IMR-90 (cell line): ENCODE measurements at regions not wholly inside any gene's neighbourhood (a gene's known extent, or its start where the extent isn't known, plus 50 kb on each side); places are given as distances from the start of the nearest gene placed in this dataset.

Source experiments
- ATAC-seq: fragments of 200-7000 bp; cut with Tn5 transposase; 2 replicates; pipeline ENCODE4 v1.9.1; 2020; ENCODE audit warnings: low read depth, mild to moderate bottlenecking, moderate library complexity
- BruUV-seq: library from RNA; stranded (reverse); fragments of 400-500 nt; replicated peaks from 2 replicates; lab custom pipeline; 2021; lab: Mats Ljungman, UMichigan
- CTCF ChIA-PET: fragments of 300-600 bp; formaldehyde crosslinking; extraction: SDS; loops from one replicate; lab custom pipeline; 2021; ENCODE audit warnings: antibody characterized with exemption; lab: Yijun Ruan, JAX
- POLR2A ChIA-PET: fragments of 300-600 bp; sonication (Branson Sonifier 250); formaldehyde crosslinking; loops from one replicate; lab custom pipeline; 2022; ENCODE audit warnings: antibody characterized with exemption; ENCODE audit not compliant: unreplicated experiment; lab: Charles Lee
- DNase-seq: peaks from one replicate; pipeline ENCODE4 v3.0.0; 2013
- H2AFZ ChIP-seq: replicated peaks from 2 replicates; pipeline ENCODE3; 2013; ENCODE audit warnings: low read length, mild to moderate bottlenecking; ENCODE audit not compliant: poor library complexity
- H2AK5ac ChIP-seq: 2 replicates; pipeline ENCODE4 v1.6.1; 2013; ENCODE audit warnings: low read depth, low read length, inconsistent platforms
- H2AK9ac ChIP-seq: replicated peaks from 2 replicates; pipeline ENCODE3; 2013; ENCODE audit warnings: mild to moderate bottlenecking, low read depth, low read length, moderate library complexity; ENCODE audit not compliant: poor library complexity
- H2BK120ac ChIP-seq: 2 replicates; pipeline ENCODE4 v1.6.1; 2013; ENCODE audit warnings: low read depth, low read length, inconsistent platforms
- H2BK15ac ChIP-seq: 3 replicates; pipeline ENCODE4 v1.6.1; 2013; ENCODE audit warnings: low read depth, low read length, inconsistent platforms
- H2BK20ac ChIP-seq: 2 replicates; pipeline ENCODE4 v1.6.1; 2013; ENCODE audit warnings: low read depth, mild to moderate bottlenecking, inconsistent platforms, low read length, moderate library complexity
- H2BK5ac ChIP-seq: 2 replicates; pipeline ENCODE4 v1.6.1; 2013; ENCODE audit warnings: mild to moderate bottlenecking, low read depth, low read length, inconsistent platforms; ENCODE audit not compliant: poor library complexity, severe bottlenecking
- H3K14ac ChIP-seq: replicated peaks from 2 replicates; pipeline ENCODE4 v1.6.1; 2013; ENCODE audit warnings: low read depth, low read length, inconsistent platforms
- H3K18ac ChIP-seq: 2 replicates; pipeline ENCODE4 v1.6.1; 2013; ENCODE audit warnings: low read depth, low read length, control low read depth
- H3K23ac ChIP-seq: 2 replicates; pipeline ENCODE4 v1.6.1; 2013; ENCODE audit warnings: low read depth, low read length, inconsistent platforms
- H3K27ac ChIP-seq: 2 replicates; pipeline ENCODE4 v1.5.1; 2013; ENCODE audit warnings: mild to moderate bottlenecking, control low read depth, low read length; ENCODE audit not compliant: insufficient read depth
- H3K27me3 ChIP-seq: 2 replicates; pipeline ENCODE4 v1.6.1; 2013; ENCODE audit warnings: low read length; ENCODE audit not compliant: control insufficient read depth, insufficient read depth
- H3K36me3 ChIP-seq: 2 replicates; pipeline ENCODE4 v1.6.1; 2013; ENCODE audit warnings: low read length, mixed read lengths; ENCODE audit not compliant: control insufficient read depth, insufficient read depth
- H3K4ac ChIP-seq: 2 replicates; pipeline ENCODE4 v1.6.1; 2013; ENCODE audit warnings: low read depth, low read length, inconsistent platforms
- H3K4me1 ChIP-seq: 2 replicates; pipeline ENCODE4 v1.6.1; 2013; ENCODE audit warnings: low read length, mixed read lengths; ENCODE audit not compliant: control insufficient read depth, insufficient read depth
- H3K4me2 ChIP-seq: 2 replicates; pipeline ENCODE4 v1.6.1; 2013; ENCODE audit warnings: low read depth, mild to moderate bottlenecking, control low read depth, low read length, moderate library complexity
- H3K4me3 ChIP-seq: 2 replicates; pipeline ENCODE4 v1.5.1; 2013; ENCODE audit warnings: low read depth, mild to moderate bottlenecking, control low read depth, low read length, moderate library complexity; ENCODE audit not compliant: insufficient read depth
- H3K56ac ChIP-seq: 2 replicates; pipeline ENCODE4 v1.6.1; 2013; ENCODE audit warnings: low read length, inconsistent platforms; ENCODE audit not compliant: insufficient read depth; ENCODE audit errors: extremely low read depth
- H3K79me1 ChIP-seq, 2 experiments: 2 replicates each; pipeline ENCODE4 v1.6.1; 2013; ENCODE audit warnings: low read length in 2 of 2, inconsistent platforms in 1 of 2, low read depth in 1 of 2
- H3K9ac ChIP-seq: 2 replicates; pipeline ENCODE4 v1.6.1; 2013; ENCODE audit warnings: low read depth, low read length, control low read depth
- H3K9me1 ChIP-seq: 2 replicates; pipeline ENCODE4 v1.6.1; 2013; ENCODE audit warnings: low read length, inconsistent platforms; ENCODE audit not compliant: insufficient read depth
- H3K9me3 ChIP-seq: 2 replicates; pipeline ENCODE4 v1.6.1; 2013; ENCODE audit warnings: low read length; ENCODE audit not compliant: control insufficient read depth, insufficient read depth
- H4K20me1 ChIP-seq: 2 replicates; pipeline ENCODE4 v1.6.1; 2013; ENCODE audit warnings: low read length, inconsistent platforms; ENCODE audit not compliant: insufficient read depth
- H4K5ac ChIP-seq: 2 replicates; pipeline ENCODE4 v1.6.1; 2013; ENCODE audit warnings: mild to moderate bottlenecking, low read depth, low read length, control low read depth
- H4K8ac ChIP-seq, 2 experiments: 2 replicates each; pipeline ENCODE4 v1.6.1; 2013; ENCODE audit warnings: low read depth in 2 of 2, low read length in 2 of 2, control low read depth in 1 of 2, inconsistent platforms in 1 of 2
- H4K91ac ChIP-seq: 2 replicates; pipeline ENCODE4 v1.6.1; 2013; ENCODE audit warnings: low read depth, low read length, inconsistent platforms; ENCODE audit not compliant: insufficient read depth
- BHLHE40 ChIP-seq: fragments of 150-350 bp; IDR thresholded peaks from 2 replicates; pipeline ENCODE4 v1.6.1; 2016; ENCODE audit warnings: mild to moderate bottlenecking, low read depth, low read length
- CEBPB ChIP-seq: IDR thresholded peaks from 2 replicates; pipeline ENCODE4 v1.6.1; 2012; ENCODE audit warnings: low read depth, low read length, improper control_type of control experiment
- CHD1 ChIP-seq: IDR thresholded peaks from 2 replicates; pipeline ENCODE4 v1.6.1; 2012; ENCODE audit warnings: low read depth, low read length, improper control_type of control experiment
- CTCF ChIP-seq: conservative IDR thresholded peaks from 2 replicates; pipeline ENCODE4 v1.5.1; 2012; ENCODE audit warnings: mild to moderate bottlenecking, low read depth, low read length, improper control_type of control experiment
- ELK1 ChIP-seq: fragments of 150-350 bp; IDR thresholded peaks from 2 replicates; pipeline ENCODE4 v1.6.1; 2016; ENCODE audit warnings: low read depth, mild to moderate bottlenecking, low read length, moderate library complexity, borderline replicate concordance
- FOS ChIP-seq: fragments of 150-350 bp; IDR thresholded peaks from 2 replicates; pipeline ENCODE4 v1.6.1; 2016; ENCODE audit warnings: low read depth, low read length
- MAFK ChIP-seq: IDR thresholded peaks from 2 replicates; pipeline ENCODE4 v1.6.1; 2012; ENCODE audit warnings: low read depth, low read length, improper control_type of control experiment
- MAZ ChIP-seq: IDR thresholded peaks from 2 replicates; pipeline ENCODE4 v1.6.1; 2012; ENCODE audit warnings: low read depth, mild to moderate bottlenecking, low read length, improper control_type of control experiment, moderate library complexity, borderline replicate concordance
- MXI1 ChIP-seq: IDR thresholded peaks from 2 replicates; pipeline ENCODE4 v1.6.1; 2012; ENCODE audit warnings: low read depth, mild to moderate bottlenecking, low read length, moderate library complexity, borderline replicate concordance
- NFE2L2 ChIP-seq: fragments of 150-350 bp; IDR thresholded peaks from 2 replicates; pipeline ENCODE4 v1.6.1; 2016; ENCODE audit warnings: low read depth, mild to moderate bottlenecking, low read length
- POLR2A ChIP-seq: IDR thresholded peaks from 2 replicates; pipeline ENCODE4 v1.6.1; 2012; ENCODE audit warnings: mild to moderate bottlenecking, low read depth, low read length
- RAD21 ChIP-seq: IDR thresholded peaks from 2 replicates; pipeline ENCODE4 v1.6.1; 2012; ENCODE audit warnings: low read length, improper control_type of control experiment
- RCOR1 ChIP-seq: IDR thresholded peaks from 2 replicates; pipeline ENCODE4 v1.6.1; 2012; ENCODE audit warnings: mild to moderate bottlenecking, low read length, improper control_type of control experiment; ENCODE audit not compliant: insufficient replicate concordance
- RFX5 ChIP-seq: IDR thresholded peaks from 2 replicates; pipeline ENCODE4 v1.8.0; 2012; ENCODE audit warnings: low read depth, mild to moderate bottlenecking, low read length, moderate library complexity
- SMC3 ChIP-seq: fragments of 150-350 bp; IDR thresholded peaks from 2 replicates; pipeline ENCODE4 v1.6.1; 2016; ENCODE audit warnings: low read depth, mild to moderate bottlenecking, antibody characterized with exemption, low read length, moderate library complexity
- USF2 ChIP-seq: fragments of 150-350 bp; IDR thresholded peaks from 2 replicates; pipeline ENCODE4 v1.6.1; 2017; ENCODE audit warnings: mild to moderate bottlenecking, antibody characterized with exemption, low read length, low read depth
- WGBS, 2 experiments: methylation state at CpG; one replicate each; pipeline versions ENCODE4 v1.1.5 to v1.1.7; 2013; ENCODE audit warnings: missing lambda C conversion rate in 2 of 2; ENCODE audit not compliant: insufficient read length in 1 of 2; ENCODE audit errors: extremely low coverage in 2 of 2; 5-methylcytosine and 5-hydroxymethylcytosine counted together
- dilution Hi-C: fragments of 300-500 bp; cut with HindIII; formaldehyde crosslinking; loops from one replicate; pipeline ENCODE4 v1.14.3; 2018; ENCODE audit warnings: low sequenced_read_pairs; ENCODE audit not compliant: unreplicated experiment
- in situ Hi-C: fragments of 300-500 bp; cut with MboI; formaldehyde crosslinking; loops from 3 replicates; pipeline ENCODE4 v1.14.3; 2019; ENCODE audit warnings: low sequenced_read_pairs, inconsistent platforms, mixed read lengths
- intact Hi-C: fragments of 100-400 bp; cut with micrococcal nuclease; formaldehyde crosslinking; loops from 2 replicates; pipeline ENCODE4 v1.10.0; 2022

GRCh38 chr4:114264877-114265291 is 285.4 kb upstream of the ARSJ start:
- TF ChIP-seq RAD21 (no peak), MAZ (no peak), ELK1 (no peak), MAFK (no peak), RCOR1 (no peak), CTCF (no peak), CEBPB (no peak), USF2 (no peak), BHLHE40 (no peak), SMC3 (no peak), CHD1 (no peak), POLR2A (no peak), NFE2L2 (no peak), MXI1 (no peak), FOS (no peak), RFX5 (no peak)
- Histone ChIP-seq H3K23ac (peak overlapping the region; percentile 18; the same call in 1 of the 2 replicates), H3K4me2 (peak overlapping the region; percentile 10; the same call in 1 of the 2 replicates), H4K20me1 (no peaks in the 10 kb centered on the region), H2BK15ac (peak overlapping the region; percentile 5; the same call in 1 of the 3 replicates), H2BK5ac (peak overlapping the region; percentile 56), H3K27me3 (no peaks in the 10 kb centered on the region), H3K56ac (no peak overlapping the region), H3K27ac (no peak overlapping the region), H2AFZ (no peak overlapping the region), H4K91ac (peak overlapping the region; percentile 12; the same call in 1 of the 2 replicates), H3K18ac (peak overlapping the region; percentile 76; the same call in 1 of the 2 replicates), H4K5ac (peak overlapping the region; percentile 12; the same call in 1 of the 2 replicates), H3K36me3 (no peaks in the 10 kb centered on the region), H4K8ac (peak overlapping the region in 1 of 2 experiments; percentile 84; a peak in 2 of 4 replicates), H3K9ac (no peak overlapping the region), H2BK120ac (peak overlapping the region; percentile 59), H2AK9ac (no peak overlapping the region), H2AK5ac (no peak overlapping the region), H3K9me3 (no peaks in the 10 kb centered on the region), H3K79me1 (no peaks in the 10 kb centered on the region; a peak in 1 of 4 replicates), H2BK20ac (peak overlapping the region; percentile 77; the same call in 1 of the 2 replicates), H3K4me3 (no peak overlapping the region), H3K9me1 (0 out of 2 replicates have a peak, but pooled peaks cover 2% of the 10 kb centered on the region), H3K4ac (peak overlapping the region; percentile 55; the same call in 1 of the 2 replicates), H3K14ac (peak overlapping the region; percentile 61), H3K4me1 (no peaks in the 10 kb centered on the region)
- in situ Hi-C loops: no loop called here
- peak; percentile 36 for ATAC-seq
- intact Hi-C loops: no loop called here
- DNase-seq: peak; percentile 63
- no TSS peak for BruUV-seq
- WGBS, 2 experiments: no CpG with 5 or more reads among the region's 1 CpG
- ChIA-PET CTCF (no interaction called here), POLR2A (no interaction called here)
- dilution Hi-C loops: no loop called here
